ENCODE measurements at regions not wholly inside any gene's neighbourhood (a gene's known extent, or its start where the extent isn't known, plus 50 kb on each side); places are given as distances from the start of the nearest gene placed in this dataset.

DNA sequence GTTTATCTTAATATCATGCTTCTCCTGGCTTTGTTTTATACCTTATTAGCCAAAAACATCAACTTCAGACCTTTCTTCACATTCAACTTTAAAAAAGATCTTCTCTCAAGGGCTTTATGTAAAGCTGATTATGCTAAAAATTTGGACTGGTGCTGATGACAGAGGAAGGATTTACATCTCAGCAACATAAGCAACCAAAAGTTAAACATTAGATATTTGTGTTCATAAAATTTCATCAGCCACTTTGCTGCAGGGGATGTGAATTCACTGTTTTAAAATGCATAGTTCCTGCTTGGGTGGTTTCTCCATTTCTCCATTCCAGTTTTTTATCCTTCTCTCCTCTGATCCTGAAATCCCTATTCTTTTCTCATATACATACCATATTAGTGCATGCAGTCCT is 398.6 kb upstream of the DDI1 start:
- Mint-ChIP-seq H3K4me1 (ENCODE audit: low read depth) (peaks cover 50% of the 10 kb centered on the region), H3K36me3 (ENCODE audit: low read depth) (no peaks in the 10 kb centered on the region), H3K9me3 (no peaks in the 10 kb centered on the region), H3K4me3 (no peak overlapping the region), H3K27me3 (ENCODE audit: insufficient read depth) (peaks cover 2% of the 10 kb centered on the region; the same call in 1 of the 2 replicates), H3K27ac (no peak overlapping the region)
- DNase-seq, result no peak
- TF ChIP-seq, protein P1, sequence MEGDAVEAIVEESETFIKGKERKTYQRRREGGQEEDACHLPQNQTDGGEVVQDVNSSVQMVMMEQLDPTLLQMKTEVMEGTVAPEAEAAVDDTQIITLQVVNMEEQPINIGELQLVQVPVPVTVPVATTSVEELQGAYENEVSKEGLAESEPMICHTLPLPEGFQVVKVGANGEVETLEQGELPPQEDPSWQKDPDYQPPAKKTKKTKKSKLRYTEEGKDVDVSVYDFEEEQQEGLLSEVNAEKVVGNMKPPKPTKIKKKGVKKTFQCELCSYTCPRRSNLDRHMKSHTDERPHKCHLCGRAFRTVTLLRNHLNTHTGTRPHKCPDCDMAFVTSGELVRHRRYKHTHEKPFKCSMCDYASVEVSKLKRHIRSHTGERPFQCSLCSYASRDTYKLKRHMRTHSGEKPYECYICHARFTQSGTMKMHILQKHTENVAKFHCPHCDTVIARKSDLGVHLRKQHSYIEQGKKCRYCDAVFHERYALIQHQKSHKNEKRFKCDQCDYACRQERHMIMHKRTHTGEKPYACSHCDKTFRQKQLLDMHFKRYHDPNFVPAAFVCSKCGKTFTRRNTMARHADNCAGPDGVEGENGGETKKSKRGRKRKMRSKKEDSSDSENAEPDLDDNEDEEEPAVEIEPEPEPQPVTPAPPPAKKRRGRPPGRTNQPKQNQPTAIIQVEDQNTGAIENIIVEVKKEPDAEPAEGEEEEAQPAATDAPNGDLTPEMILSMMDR (IDR thresholded peaks at IDR 0.05), result no peak

DNA sequence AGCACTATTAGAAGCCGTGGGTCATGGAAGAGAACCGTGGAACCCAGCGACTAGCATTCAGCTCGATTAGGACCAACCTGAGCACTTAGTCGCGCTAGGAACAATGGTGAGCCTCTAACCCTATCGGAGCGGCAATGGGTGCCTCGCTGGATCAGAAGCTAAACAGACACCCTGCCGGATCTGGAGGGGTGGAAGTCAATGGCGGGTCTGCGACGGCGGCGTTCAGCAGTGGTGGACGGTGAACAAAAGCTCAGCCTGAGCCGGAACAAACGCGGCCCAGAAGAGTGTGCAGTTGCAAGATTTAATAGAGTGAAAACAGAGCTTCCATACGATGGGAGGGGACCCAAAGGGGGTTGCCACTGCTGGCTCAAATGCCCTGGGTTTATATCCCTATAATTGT is 391.8 kb upstream of the DDI1 start:
- no peaks in the 10 kb centered on the region; the same call in 1 of the 2 replicates for H3K27me3 Mint-ChIP-seq (ENCODE audit: insufficient read depth)
- no peak for DNase-seq
- no peak overlapping the region for H3K27ac Mint-ChIP-seq
- TF ChIP-seq, protein P1 (IDR thresholded peaks at IDR 0.05), result no peak
- H3K4me3 Mint-ChIP-seq, result no peak overlapping the region
- H3K36me3 Mint-ChIP-seq (ENCODE audit: low read depth), result no peaks in the 10 kb centered on the region
- H3K9me3 Mint-ChIP-seq, result 0 out of 2 replicates have a peak, but pooled peaks cover 3% of the 10 kb centered on the region
- H3K4me1 Mint-ChIP-seq (ENCODE audit: low read depth), result peaks cover 24% of the 10 kb centered on the region

DNA sequence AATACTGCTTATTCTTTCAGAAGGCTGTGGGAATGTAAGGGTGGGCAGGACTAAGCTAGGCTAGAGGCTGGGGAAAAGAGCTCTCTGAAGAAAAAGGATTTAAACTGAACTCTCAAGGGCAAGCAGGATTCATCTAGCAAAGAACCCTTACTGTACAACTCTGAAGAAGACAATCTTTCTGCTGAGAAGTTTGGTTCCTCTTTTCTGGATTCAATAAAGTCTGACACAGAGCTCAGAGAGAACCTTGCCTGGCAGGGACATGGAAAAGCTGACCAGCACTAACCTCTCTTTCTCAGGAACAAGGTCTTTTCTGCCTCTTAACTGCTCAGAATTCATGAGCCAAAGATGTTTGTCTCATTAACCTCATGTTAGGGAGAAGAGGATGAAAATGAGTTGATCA is 388.4 kb upstream of the DDI1 start:
- TF ChIP-seq, protein P1 (IDR thresholded peaks at IDR 0.05), result no peak
- DNase-seq, result no peak
- H3K4me3 Mint-ChIP-seq, result no peak overlapping the region
- peaks cover 21% of the 10 kb centered on the region for H3K9me3 Mint-ChIP-seq
- peaks cover 49% of the 10 kb centered on the region for H3K4me1 Mint-ChIP-seq (ENCODE audit: low read depth)
- H3K27ac Mint-ChIP-seq, result peak overlapping the region; percentile 84
- H3K27me3 Mint-ChIP-seq (ENCODE audit: insufficient read depth), result no peaks in the 10 kb centered on the region; the same call in 1 of the 2 replicates
- H3K36me3 Mint-ChIP-seq (ENCODE audit: low read depth), result peaks cover 18% of the 10 kb centered on the region

DNA sequence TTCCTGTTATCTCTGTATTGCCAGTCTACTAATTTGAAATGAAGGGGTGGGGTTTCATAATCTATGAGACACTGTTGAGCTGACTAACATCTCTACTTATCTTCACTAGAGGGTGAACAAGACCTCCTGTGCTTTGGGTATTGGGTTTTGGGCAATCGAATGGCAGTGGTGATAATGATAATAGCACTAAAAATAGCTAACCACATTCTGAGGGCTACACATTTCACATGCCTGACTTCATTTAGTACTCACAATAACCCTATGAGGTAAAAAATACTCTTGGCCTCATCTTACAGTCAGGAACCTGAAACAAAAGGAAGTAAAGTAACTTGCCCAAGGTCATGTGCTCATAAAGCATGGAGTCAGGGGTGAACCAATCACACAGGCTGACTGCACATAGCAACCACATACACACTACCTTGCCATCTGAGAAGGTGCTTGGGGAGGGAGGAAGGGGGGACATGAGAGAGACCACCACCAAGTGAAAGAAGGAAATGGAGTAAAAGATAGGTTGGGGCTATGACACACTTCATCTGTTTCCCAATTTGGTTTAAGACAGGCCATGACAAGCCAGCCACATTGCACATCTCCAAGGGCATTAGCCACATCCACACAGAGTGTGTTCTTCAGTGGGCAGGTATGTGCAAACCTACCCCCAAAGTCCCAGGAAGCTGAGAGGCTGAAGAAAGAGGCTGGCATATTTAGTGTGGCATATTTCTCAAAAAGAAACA is 387.6 kb upstream of the DDI1 start:
- peaks cover 20% of the 10 kb centered on the region for H3K36me3 Mint-ChIP-seq (ENCODE audit: low read depth)
- TF ChIP-seq, protein P1 (IDR thresholded peaks at IDR 0.05), result no peak
- peak; percentile 38 for DNase-seq
- H3K4me3 Mint-ChIP-seq, result peak overlapping the region; percentile 12; the same call in 1 of the 2 replicates
- peaks cover 21% of the 10 kb centered on the region for H3K9me3 Mint-ChIP-seq
- H3K4me1 Mint-ChIP-seq (ENCODE audit: low read depth), result peaks cover 57% of the 10 kb centered on the region
- peak overlapping the region; percentile 84 for H3K27ac Mint-ChIP-seq
- H3K27me3 Mint-ChIP-seq (ENCODE audit: insufficient read depth), result peaks cover 1% of the 10 kb centered on the region; the same call in 1 of the 2 replicates

DNA sequence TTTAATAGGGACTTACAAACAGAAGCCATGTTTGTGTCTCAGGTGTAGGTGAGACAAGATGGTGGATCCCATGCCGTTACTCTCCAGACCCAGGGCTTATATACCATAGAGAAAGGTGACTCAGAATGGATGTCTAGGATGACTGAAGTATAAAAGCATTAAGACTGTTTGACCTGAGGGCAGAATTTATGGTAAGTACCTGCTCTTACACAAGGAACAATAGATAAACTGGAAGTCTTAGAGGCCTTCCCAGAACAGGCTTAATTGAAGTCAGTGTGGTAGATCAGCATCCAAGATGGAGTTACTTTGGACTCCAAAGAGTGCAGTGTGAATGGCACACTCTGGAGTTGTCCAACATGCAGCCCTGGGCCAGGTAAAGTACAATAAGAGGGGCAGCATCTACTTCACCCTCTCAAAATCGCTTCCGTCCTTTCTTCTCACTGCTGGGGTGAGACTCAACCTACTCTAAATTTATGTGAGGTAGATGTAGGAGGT is 387.0 kb upstream of the DDI1 start:
- Mint-ChIP-seq H3K36me3 (ENCODE audit: low read depth) (peaks cover 20% of the 10 kb centered on the region), H3K27me3 (ENCODE audit: insufficient read depth) (peaks cover 1% of the 10 kb centered on the region; the same call in 1 of the 2 replicates), H3K4me1 (ENCODE audit: low read depth) (peaks cover 63% of the 10 kb centered on the region), H3K9me3 (peaks cover 21% of the 10 kb centered on the region), H3K27ac (peak overlapping the region; percentile 36; the same call in 1 of the 2 replicates), H3K4me3 (no peak overlapping the region)
- TF ChIP-seq, protein P1 (IDR thresholded peaks at IDR 0.05), result no peak
- DNase-seq, result no peak

Measured in HFFc6 (cell line).